Mucosa of gallbladder (tissue), 1 donor: ENCODE measurements at regions not wholly inside any gene's neighbourhood (a gene's known extent, or its start where the extent isn't known, plus 50 kb on each side); places are given as distances from the start of the nearest gene placed in this dataset.

Source experiments
- DNase-seq: peaks from one replicate; pipeline ENCODE4 v3.0.0-alpha.2; 2020; ENCODE audit warnings: low spot score
- donor health status: DM: no; HTN: no; CAD: no.

- no peak for DNase-seq
Observed at GRCh38 chr3:145812391-145812790, 348.6 kb downstream of the PLOD2 start.

GRCh38 chr3:145815707-145816413, 345.1 kb downstream of the PLOD2 start:
- DNase-seq: no peak

GRCh38 chr3:145817870-145818483, 343.0 kb downstream of the PLOD2 start:
- DNase-seq: no peak

- no peak for DNase-seq
Observed at GRCh38 chr3:145820170-145820569, 340.8 kb downstream of the PLOD2 start.

GRCh38 chr3:145842294-145842902, 318.6 kb downstream of the PLOD2 start:
- no peak for DNase-seq

- no peak for DNase-seq
Observed at GRCh38 chr3:145843561-145843960, 317.4 kb downstream of the PLOD2 start.

- DNase-seq: no peak
Observed at GRCh38 chr3:145849115-145849514, 311.9 kb downstream of the PLOD2 start.

- DNase-seq: no peak
Observed at GRCh38 chr3:145854499-145854898, 306.5 kb downstream of the PLOD2 start.

GRCh38 chr3:145857956-145858355, 303.0 kb downstream of the PLOD2 start:
- DNase-seq: no peak

GRCh38 chr3:145864336-145864735, 296.6 kb downstream of the PLOD2 start:
- no peak for DNase-seq

GRCh38 chr3:145865399-145866018, 295.5 kb downstream of the PLOD2 start:
- DNase-seq: no peak

- DNase-seq: no peak
Observed at GRCh38 chr3:145869958-145870357, 291.0 kb downstream of the PLOD2 start.

- no peak for DNase-seq
Observed at GRCh38 chr3:145882436-145882835, 278.5 kb downstream of the PLOD2 start.

GRCh38 chr3:145889730-145890129, 271.3 kb downstream of the PLOD2 start:
- DNase-seq: no peak

GRCh38 chr3:145892869-145893268, 268.1 kb downstream of the PLOD2 start:
- no peak for DNase-seq

- no peak for DNase-seq
Observed at GRCh38 chr3:145893331-145893730, 267.7 kb downstream of the PLOD2 start.

GRCh38 chr3:145898487-145898886, 262.5 kb downstream of the PLOD2 start:
- no peak for DNase-seq

- DNase-seq: no peak
Observed at GRCh38 chr3:145899241-145899640, 261.7 kb downstream of the PLOD2 start.

GRCh38 chr3:145900056-145900829, 260.7 kb downstream of the PLOD2 start:
- no peak for DNase-seq

- DNase-seq: no peak
Observed at GRCh38 chr3:145902166-145902565, 258.8 kb downstream of the PLOD2 start.

GRCh38 chr3:145903472-145904013, 257.4 kb downstream of the PLOD2 start:
- no peak for DNase-seq

- no peak for DNase-seq
Observed at GRCh38 chr3:145904138-145904537, 256.8 kb downstream of the PLOD2 start.
